ENCODE measurements at regions not wholly inside any gene's neighbourhood (a gene's known extent, or its start where the extent isn't known, plus 50 kb on each side); places are given as distances from the start of the nearest gene placed in this dataset.

GRCh38 chr14:21915826-21916225, 242.2 kb upstream of the OR4E1 start:
- TF ChIP-seq CTCF (IDR thresholded peaks at IDR 0.05; ENCODE audit: insufficient read depth, low read length) (no peak), GABPA (IDR thresholded peaks at IDR 0.05; ENCODE audit: low read depth) (no peak), POLR2AphosphoS5 (IDR thresholded peaks at IDR 0.05; ENCODE audit: low read depth) (no peak), SPI1 (IDR thresholded peaks at IDR 0.05; ENCODE audit: borderline replicate concordance, low read depth) (no peak)
- TF ChIP-seq, protein P1, sequence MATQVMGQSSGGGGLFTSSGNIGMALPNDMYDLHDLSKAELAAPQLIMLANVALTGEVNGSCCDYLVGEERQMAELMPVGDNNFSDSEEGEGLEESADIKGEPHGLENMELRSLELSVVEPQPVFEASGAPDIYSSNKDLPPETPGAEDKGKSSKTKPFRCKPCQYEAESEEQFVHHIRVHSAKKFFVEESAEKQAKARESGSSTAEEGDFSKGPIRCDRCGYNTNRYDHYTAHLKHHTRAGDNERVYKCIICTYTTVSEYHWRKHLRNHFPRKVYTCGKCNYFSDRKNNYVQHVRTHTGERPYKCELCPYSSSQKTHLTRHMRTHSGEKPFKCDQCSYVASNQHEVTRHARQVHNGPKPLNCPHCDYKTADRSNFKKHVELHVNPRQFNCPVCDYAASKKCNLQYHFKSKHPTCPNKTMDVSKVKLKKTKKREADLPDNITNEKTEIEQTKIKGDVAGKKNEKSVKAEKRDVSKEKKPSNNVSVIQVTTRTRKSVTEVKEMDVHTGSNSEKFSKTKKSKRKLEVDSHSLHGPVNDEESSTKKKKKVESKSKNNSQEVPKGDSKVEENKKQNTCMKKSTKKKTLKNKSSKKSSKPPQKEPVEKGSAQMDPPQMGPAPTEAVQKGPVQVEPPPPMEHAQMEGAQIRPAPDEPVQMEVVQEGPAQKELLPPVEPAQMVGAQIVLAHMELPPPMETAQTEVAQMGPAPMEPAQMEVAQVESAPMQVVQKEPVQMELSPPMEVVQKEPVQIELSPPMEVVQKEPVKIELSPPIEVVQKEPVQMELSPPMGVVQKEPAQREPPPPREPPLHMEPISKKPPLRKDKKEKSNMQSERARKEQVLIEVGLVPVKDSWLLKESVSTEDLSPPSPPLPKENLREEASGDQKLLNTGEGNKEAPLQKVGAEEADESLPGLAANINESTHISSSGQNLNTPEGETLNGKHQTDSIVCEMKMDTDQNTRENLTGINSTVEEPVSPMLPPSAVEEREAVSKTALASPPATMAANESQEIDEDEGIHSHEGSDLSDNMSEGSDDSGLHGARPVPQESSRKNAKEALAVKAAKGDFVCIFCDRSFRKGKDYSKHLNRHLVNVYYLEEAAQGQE (IDR thresholded peaks at IDR 0.05; ENCODE audit: insufficient replicate concordance, low read depth): no peak
- H3K27me3 ChIP-seq (ENCODE audit: insufficient read depth, poor library complexity, severe bottlenecking): no peaks in the 10 kb centered on the region
- DNase-seq (ENCODE audit: low read depth in 1 of 2, low spot score in 1 of 2): no peak
- H3K4me3 ChIP-seq (replicated peaks; ENCODE audit: insufficient read depth, low read length): no peak overlapping the region
- H3K27ac ChIP-seq (replicated peaks): no peak overlapping the region

DNA sequence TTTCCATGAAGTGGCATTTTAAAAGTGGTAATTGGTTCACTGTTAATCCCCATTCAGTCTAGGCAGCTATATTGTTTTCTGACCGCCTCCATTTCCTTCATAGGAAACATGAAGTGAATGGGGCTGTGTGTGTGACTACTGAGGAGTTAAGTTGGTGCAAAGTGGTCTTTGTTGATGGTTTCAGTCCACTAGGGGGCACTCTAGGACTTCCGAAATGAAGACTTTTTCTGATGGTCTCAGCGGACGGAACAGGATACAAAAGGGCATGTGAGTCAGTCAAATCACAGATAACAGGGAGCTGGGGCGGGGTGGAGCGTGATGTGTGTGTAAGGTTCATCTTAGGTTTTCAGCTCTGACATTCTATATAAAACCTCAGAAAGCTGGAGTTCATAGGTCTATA, 240.1 kb upstream of the OR4E1 start:
- peak; percentile 23 to 62 for DNase-seq (ENCODE audit: low read depth in 1 of 2, low spot score in 1 of 2)
- no peaks in the 10 kb centered on the region for H3K27me3 ChIP-seq (ENCODE audit: insufficient read depth, poor library complexity, severe bottlenecking)
- TF ChIP-seq GABPA (IDR thresholded peaks at IDR 0.05; ENCODE audit: low read depth) (no peak), CTCF (IDR thresholded peaks at IDR 0.05; ENCODE audit: insufficient read depth, low read length) (peak; percentile 34)
- no peak overlapping the region for H3K27ac ChIP-seq (replicated peaks)
- no peak overlapping the region for H3K4me3 ChIP-seq (replicated peaks; ENCODE audit: insufficient read depth, low read length)

GRCh38 chr14:21912367-21912766, 238.7 kb upstream of the OR4E1 start:
- H3K4me3 ChIP-seq (replicated peaks; ENCODE audit: insufficient read depth, low read length): no peak overlapping the region
- TF ChIP-seq SPI1 (IDR thresholded peaks at IDR 0.05; ENCODE audit: borderline replicate concordance, low read depth) (no peak), GABPA (IDR thresholded peaks at IDR 0.05; ENCODE audit: low read depth) (no peak)
- TF ChIP-seq, protein P1 (IDR thresholded peaks at IDR 0.05; ENCODE audit: insufficient replicate concordance, low read depth): no peak
- H3K27ac ChIP-seq (replicated peaks): no peak overlapping the region
- H3K27me3 ChIP-seq (ENCODE audit: insufficient read depth, poor library complexity, severe bottlenecking): no peaks in the 10 kb centered on the region
- no peak for DNase-seq (ENCODE audit: low read depth in 1 of 2, low spot score in 1 of 2)

DNA sequence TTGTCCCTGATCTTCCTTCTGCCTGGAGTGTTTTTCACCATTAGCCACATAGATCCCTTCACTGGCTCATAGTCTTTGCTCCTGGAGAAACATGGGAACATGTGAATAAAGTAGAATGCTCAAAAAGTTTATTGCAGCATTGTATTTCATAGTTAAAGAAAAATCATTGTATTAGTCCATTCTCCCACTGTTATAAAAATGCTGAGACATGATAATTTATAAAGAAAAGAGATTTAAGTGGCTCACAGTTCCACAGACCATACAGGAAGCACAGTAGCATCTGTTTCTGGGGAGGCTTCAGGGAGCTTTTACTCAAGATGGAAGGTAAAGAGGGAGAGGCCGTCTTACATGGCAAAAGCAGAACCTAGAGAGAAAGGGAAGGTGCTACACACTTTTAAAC, 238.3 kb upstream of the OR4E1 start:
- Histone ChIP-seq H3K27ac (replicated peaks) (no peak overlapping the region), H3K4me3 (replicated peaks; ENCODE audit: insufficient read depth, low read length) (no peak overlapping the region), H3K27me3 (ENCODE audit: insufficient read depth, poor library complexity, severe bottlenecking) (no peaks in the 10 kb centered on the region)
- TF ChIP-seq GABPA (IDR thresholded peaks at IDR 0.05; ENCODE audit: low read depth): no peak
- TF ChIP-seq POLR2AphosphoS5 (IDR thresholded peaks at IDR 0.05; ENCODE audit: low read depth): no peak
- TF ChIP-seq, protein P1 (IDR thresholded peaks at IDR 0.05; ENCODE audit: insufficient replicate concordance, low read depth): no peak
- TF ChIP-seq SPI1 (IDR thresholded peaks at IDR 0.05; ENCODE audit: borderline replicate concordance, low read depth): no peak
- TF ChIP-seq CTCF (IDR thresholded peaks at IDR 0.05; ENCODE audit: insufficient read depth, low read length): no peak
- DNase-seq (ENCODE audit: low read depth in 1 of 2, low spot score in 1 of 2): no peak
